ENCODE measurements at regions not wholly inside any gene's neighbourhood (a gene's known extent, or its start where the extent isn't known, plus 50 kb on each side); places are given as distances from the start of the nearest gene placed in this dataset.

GRCh38 chr1:66438501-66438900 lies 95.5 kb upstream of the SGIP1 start:
- DNase-seq (ENCODE audit: low spot score) = no peak
- peaks cover 24% of the 10 kb centered on the region for H3K4me1 Mint-ChIP-seq (ENCODE audit: unreplicated experiment)
- TF ChIP-seq CTCF (IDR thresholded peaks at IDR 0.05; ENCODE audit: unreplicated experiment) = no peak
- no peaks in the 10 kb centered on the region for H3K9me3 Mint-ChIP-seq (ENCODE audit: unreplicated experiment)
- H3K36me3 Mint-ChIP-seq (ENCODE audit: low read depth, unreplicated experiment) = no peaks in the 10 kb centered on the region
- H3K27ac Mint-ChIP-seq (ENCODE audit: unreplicated experiment) = no peak overlapping the region
- no peaks in the 10 kb centered on the region for H3K27me3 Mint-ChIP-seq (ENCODE audit: unreplicated experiment)
- no peak overlapping the region for H3K4me3 Mint-ChIP-seq (ENCODE audit: unreplicated experiment)

GRCh38 chr1:66439031-66439740 lies 94.8 kb upstream of the SGIP1 start:
- Mint-ChIP-seq H3K27me3 (ENCODE audit: unreplicated experiment) (no peaks in the 10 kb centered on the region), H3K4me1 (ENCODE audit: unreplicated experiment) (peaks cover 22% of the 10 kb centered on the region)

GRCh38 chr1:66443793-66444192 lies 90.2 kb upstream of the SGIP1 start:
- no peak for TF ChIP-seq CTCF (IDR thresholded peaks at IDR 0.05; ENCODE audit: unreplicated experiment)
- H3K36me3 Mint-ChIP-seq (ENCODE audit: low read depth, unreplicated experiment) = peaks cover 3% of the 10 kb centered on the region

More at GRCh38 chr1:66439031-66439740, 94.8 kb upstream of the SGIP1 start:
- no peak overlapping the region for H3K27ac Mint-ChIP-seq (ENCODE audit: unreplicated experiment)
- no peaks in the 10 kb centered on the region for H3K9me3 Mint-ChIP-seq (ENCODE audit: unreplicated experiment)
- H3K36me3 Mint-ChIP-seq (ENCODE audit: low read depth, unreplicated experiment) = peaks cover under 1% of the 10 kb centered on the region
- no peak for TF ChIP-seq CTCF (IDR thresholded peaks at IDR 0.05; ENCODE audit: unreplicated experiment)
- DNase-seq (ENCODE audit: low spot score) = no peak
- no peak overlapping the region for H3K4me3 Mint-ChIP-seq (ENCODE audit: unreplicated experiment)

GRCh38 chr1:66444438-66445265 lies 89.3 kb upstream of the SGIP1 start:
- no peak for TF ChIP-seq CTCF (IDR thresholded peaks at IDR 0.05; ENCODE audit: unreplicated experiment)
- H3K36me3 Mint-ChIP-seq (ENCODE audit: low read depth, unreplicated experiment) = peaks cover 3% of the 10 kb centered on the region
- peaks cover 29% of the 10 kb centered on the region for H3K4me1 Mint-ChIP-seq (ENCODE audit: unreplicated experiment)
- no peaks in the 10 kb centered on the region for H3K27me3 Mint-ChIP-seq (ENCODE audit: unreplicated experiment)
- DNase-seq (ENCODE audit: low spot score) = no peak
- H3K4me3 Mint-ChIP-seq (ENCODE audit: unreplicated experiment) = no peak overlapping the region
- H3K9me3 Mint-ChIP-seq (ENCODE audit: unreplicated experiment) = no peaks in the 10 kb centered on the region
- peak overlapping the region; percentile 79 for H3K27ac Mint-ChIP-seq (ENCODE audit: unreplicated experiment)

More at GRCh38 chr1:66443793-66444192, 90.2 kb upstream of the SGIP1 start:
- no peak for DNase-seq (ENCODE audit: low spot score)
- no peak overlapping the region for H3K27ac Mint-ChIP-seq (ENCODE audit: unreplicated experiment)
- H3K9me3 Mint-ChIP-seq (ENCODE audit: unreplicated experiment) = no peaks in the 10 kb centered on the region
- no peaks in the 10 kb centered on the region for H3K27me3 Mint-ChIP-seq (ENCODE audit: unreplicated experiment)
- no peak overlapping the region for H3K4me3 Mint-ChIP-seq (ENCODE audit: unreplicated experiment)
- H3K4me1 Mint-ChIP-seq (ENCODE audit: unreplicated experiment) = peaks cover 36% of the 10 kb centered on the region
